NCI-H1417 (cell line): ENCODE measurements at regions not wholly inside any gene's neighbourhood (a gene's known extent, or its start where the extent isn't known, plus 50 kb on each side); places are given as distances from the start of the nearest gene placed in this dataset.
A peak's percentile ranks its signal among the peaks of the same experiment; 100 is the strongest.
"Not testable (repeated sequence)": the region's sequence is repeated elsewhere in the genome, so short reads cannot be mapped to it uniquely, and the experiment has no call there.

Experiments used
- DNase-seq, 3 experiments: peaks; one replicate each; lab custom pipeline; 2025; lab: John Stamatoyannopoulos, UW

DNA sequence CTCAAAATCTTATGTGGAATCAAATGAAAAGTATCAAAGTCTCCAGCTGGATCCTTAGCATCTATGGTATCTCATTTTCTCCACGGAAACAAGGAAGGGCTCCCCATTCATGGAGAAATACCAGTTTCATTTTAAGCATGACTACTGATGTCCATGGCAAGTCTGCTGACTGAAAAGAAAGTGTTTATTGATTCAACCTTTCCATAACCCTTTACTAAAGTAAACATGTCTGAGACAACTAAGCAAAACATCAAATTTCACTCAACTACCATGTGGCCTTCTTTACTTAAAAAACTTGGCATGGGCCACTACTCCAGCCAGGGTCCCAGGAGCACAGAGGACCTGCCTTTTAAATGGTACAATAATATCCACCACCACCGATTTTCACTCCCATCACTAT, 928.0 kb upstream of the SOX9 start:
- DNase-seq, result no peak

DNA sequence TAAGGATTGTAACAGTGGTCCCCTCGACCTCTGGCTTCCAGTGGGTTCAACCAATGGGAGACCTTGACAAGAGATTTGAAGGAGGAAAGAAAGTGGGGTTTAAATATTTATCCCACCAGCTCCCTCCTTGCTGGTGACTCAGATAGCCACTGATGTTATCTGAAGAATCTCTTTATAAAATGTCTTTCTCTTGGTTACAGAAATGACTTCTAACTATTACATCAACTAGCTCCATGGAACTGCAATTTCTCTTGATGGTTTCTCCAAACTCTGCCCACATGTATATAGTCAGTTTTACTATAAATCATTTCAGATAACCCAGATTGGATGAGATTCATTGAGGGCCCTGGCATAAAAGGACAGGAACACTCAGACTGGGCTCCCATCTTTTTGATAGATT, 920.2 kb upstream of the SOX9 start:
- DNase-seq, result no peak

GRCh38 chr17:71201639-71202038, 919.2 kb upstream of the SOX9 start:
- DNase-seq, result no peak

DNA sequence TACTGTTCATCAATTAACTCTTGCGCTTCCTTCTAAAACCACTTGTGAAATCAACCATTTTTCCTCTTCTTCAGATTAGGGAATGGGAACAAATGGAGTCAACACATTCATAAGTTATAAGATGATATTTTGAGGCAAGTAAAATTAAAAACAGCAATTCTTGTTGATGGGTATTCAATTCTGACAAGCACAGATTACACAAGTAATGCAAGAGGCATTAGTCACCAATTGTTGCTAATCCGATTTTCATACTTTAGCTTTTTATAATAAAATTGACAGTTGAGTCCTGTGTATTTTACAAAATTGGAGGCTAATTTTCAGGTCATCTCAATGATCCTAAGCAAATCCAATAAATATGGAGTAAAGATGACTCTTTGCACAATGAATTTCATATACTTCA, 918.4 kb upstream of the SOX9 start:
- DNase-seq, result no peak

DNA sequence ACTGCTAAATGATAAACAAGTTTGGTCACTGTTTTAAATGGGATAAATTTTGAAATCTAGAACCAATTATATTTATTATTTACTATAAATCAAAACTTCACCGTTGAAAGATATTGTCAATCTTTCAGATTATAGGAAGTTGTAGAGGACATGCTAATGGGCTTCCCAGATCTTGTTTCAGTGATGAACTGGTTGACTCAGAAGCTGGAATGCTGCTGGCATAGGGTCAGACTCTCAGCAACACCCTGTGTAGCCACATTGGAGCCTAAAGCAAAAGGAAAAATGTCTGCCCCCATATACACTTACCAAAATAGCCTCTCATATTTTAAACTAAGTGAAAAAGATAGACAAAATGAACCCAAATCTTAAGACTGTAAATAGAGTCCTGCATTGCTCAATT, 916.9 kb upstream of the SOX9 start:
- no peak for DNase-seq

DNA sequence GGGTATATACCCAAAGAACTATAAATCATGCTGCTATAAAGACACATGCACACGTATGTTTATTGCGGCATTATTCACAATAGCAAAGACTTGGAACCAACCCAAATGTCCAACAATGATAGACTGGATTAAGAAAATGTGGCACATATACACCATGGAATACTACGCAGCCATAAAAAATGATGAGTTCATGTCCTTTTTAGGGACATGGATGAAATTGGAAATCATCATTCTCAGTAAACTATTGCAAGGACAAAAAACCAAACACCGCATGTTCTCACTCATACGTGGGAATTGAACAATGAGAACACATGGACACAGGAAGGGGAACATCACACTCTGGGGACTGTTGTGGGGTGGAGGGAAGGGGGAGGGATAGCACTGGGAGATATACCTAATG, 914.9 kb upstream of the SOX9 start:
- not testable (repeated sequence) for DNase-seq

- no peak for DNase-seq
Observed at GRCh38 chr17:71208111-71208704, 912.6 kb upstream of the SOX9 start.

- DNase-seq, result no peak
Observed at GRCh38 chr17:71213936-71214335, 906.9 kb upstream of the SOX9 start.

DNA sequence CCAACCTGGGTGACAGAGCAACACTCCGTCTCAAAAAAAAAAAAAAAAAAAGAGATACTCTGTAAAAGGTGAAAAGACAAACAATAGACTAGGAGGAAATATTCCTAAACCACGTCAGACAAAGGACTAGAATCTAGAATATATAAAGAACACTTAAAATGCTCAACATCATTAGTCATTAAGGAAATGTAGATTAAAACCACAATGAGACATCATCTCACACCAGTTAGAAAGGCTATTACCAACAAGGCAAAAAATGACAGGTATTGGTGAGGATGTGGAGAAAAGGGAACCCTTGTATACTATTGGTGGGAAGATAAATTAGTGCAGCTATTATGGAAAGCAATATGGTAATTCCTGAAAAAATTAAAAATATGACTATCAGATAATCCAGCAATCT, 903.1 kb upstream of the SOX9 start:
- no peak for DNase-seq

DNA sequence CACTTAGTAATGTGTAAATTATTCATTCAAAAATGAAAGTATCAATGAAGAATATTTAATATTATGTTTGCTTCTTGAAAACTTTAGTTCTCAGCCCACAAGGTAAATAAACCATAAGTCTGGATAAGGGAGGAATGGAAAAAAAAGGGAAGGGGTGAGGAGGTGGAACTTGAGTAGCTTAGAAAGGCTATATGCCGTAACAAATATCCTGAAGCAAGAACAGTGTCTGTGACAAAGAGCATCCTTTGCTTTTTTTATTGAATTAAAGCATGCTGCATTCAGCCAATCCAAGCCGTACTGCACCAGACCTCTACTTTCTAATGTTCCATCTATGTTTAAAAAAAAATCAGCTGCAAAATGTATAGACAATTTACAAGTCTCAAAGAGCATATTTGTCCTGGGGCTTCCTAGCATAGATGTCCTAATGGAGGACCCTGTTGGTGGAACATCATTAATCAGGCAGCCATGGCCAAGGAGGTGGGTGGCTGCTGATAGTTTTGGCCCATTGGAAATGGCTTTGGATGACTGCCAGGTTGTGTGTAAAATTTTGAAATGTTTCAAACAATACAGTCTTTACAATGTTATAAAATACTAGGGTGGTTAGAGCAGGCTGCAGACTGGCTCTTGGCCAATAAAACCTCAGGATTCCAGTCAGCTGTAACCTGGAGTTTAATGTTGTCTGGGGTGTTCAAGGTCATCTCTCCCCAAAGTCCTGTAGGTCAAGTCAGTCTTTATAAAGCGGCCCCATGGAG, 895.8 kb upstream of the SOX9 start:
- peak in 2 of 3 experiments; percentile 42 to 86 for DNase-seq

DNA sequence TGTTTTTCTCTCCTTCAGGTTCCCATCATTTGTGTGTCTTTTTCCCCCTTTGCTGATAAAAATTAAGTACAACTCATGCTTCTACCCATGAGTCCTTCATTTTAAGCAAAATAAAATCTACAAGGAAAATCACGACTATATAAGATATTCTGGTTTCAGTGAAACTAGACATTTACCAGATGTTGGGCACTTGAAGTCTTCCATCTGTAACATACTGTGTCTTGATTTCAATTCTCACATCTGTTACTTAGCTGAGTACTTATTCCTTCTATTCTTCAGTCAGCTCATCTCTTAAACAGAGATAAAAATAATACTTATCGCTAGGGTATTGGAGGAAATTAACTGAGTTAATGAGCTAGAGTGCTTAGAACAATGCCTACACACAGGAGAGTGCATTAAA, 893.0 kb upstream of the SOX9 start:
- DNase-seq, result no peak

GRCh38 chr17:71229070-71229469, 891.8 kb upstream of the SOX9 start:
- no peak for DNase-seq

GRCh38 chr17:71232801-71233559, 887.8 kb upstream of the SOX9 start:
- no peak for DNase-seq

DNA sequence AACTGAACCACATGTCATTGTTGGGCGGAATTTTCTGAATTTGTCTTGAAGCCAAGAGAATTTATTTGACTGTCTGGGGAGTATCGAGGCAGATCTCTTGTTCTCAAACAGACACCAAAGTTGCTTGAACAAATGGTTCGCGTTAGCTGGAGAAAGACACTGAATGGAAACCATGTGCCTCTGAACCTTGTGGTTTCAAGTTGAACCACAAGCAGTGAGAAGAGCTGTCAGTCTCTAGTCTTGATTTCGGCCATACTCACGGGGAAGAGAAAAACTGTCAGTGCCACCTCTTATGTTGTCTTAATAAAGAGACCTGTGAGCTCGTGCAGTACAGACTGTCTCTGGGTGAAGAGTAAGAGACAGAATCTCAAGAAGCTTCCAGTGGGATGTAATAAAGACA, 886.5 kb upstream of the SOX9 start:
- DNase-seq, result no peak

DNA sequence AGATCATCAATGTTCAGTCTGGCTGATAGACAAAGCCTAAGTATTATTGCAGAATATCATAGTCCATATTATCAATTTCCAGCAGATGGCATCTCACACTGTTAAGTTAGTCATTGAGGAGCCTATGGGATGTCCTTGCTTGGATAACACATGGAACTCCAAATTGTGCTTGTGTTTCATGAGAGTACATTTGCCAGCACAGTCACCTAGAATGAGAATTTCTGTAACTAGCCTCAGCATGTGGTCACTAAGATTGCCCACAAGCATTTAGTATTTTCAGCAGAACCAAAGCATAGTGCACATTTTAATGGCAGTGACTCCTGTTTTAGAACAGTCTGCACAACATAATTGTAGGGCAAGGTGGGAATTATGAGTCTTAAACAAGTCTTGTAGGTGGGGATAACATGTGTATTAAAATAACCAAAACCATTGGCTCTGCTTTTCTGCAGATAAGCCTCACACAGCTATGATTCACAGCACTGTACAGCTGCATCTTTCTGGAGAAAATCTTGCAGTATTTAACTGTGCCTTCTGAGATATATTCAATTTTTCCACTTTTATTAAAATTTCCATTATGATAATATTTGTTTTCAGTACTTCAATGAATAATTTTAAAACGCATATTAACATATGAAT, 882.8 kb upstream of the SOX9 start:
- peak; percentile 6 to 69 (median 24) for DNase-seq

DNA sequence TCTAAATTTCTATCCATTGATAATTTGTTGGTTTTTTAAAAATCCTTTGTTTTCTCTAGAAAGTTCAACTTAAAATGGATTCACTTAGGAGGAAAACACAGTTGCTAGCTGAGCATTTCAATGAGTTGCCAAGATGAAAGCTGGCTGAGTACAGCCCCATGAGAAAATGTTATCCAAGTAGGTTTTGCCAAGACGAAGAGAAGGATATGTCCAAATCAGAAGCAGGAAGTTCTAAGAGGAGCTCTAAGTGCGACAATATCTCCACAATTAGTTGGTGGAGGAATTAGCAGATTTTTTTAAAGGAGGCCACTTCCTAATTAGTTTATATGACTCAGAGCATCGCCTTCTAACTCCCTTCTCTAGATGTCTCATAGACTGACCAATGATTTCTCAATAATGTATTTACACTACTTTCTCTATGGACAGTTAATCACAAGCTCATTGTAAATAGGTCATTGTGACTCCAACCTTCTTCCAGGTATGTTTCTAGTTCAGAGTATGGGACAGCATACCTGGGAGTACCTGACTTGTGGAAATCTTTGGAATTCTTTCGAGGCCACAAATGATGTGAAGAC, 873.3 kb upstream of the SOX9 start:
- DNase-seq, result no peak

DNA sequence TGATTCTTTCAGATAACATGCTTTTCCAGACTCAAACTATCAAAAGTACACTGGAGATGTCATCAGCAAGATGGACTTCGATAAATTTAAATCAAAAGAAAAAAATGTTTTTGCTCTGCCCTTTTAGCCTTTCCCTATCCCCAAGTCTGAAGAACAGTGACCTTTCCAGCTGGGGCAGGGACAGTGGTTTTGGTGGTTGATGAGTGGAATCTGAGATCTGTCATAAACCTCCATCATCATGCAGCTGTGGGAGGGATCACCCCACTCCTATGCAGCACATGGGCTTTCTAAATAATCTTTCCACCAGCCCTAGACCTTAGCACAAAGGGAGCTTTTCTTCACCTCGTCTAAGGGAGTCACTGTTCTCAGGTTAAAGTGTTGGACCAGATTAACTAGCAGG, 869.5 kb upstream of the SOX9 start:
- DNase-seq, result no peak

- DNase-seq, result no peak
Observed at GRCh38 chr17:71251951-71252350, 868.9 kb upstream of the SOX9 start.

- no peak for DNase-seq
Observed at GRCh38 chr17:71252436-71252835, 868.4 kb upstream of the SOX9 start.

DNA sequence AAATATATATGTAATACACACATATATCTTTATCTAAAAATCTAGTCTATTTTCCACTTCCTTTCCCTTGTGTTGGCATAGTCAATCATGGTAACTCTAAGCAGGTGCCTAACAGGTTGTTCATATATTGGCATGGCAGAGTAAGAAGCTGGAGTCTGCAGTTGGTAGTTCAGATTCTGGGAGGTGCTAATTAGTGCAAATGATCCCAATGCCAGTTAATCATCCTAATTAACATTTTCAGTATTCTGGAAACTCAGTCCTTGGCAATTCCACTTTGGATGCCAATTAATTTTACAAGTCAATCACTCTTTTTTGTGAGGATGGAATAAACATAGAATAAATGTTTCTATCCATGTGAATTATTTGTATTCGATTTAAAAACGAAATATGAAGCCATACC, 863.7 kb upstream of the SOX9 start:
- DNase-seq, result no peak

GRCh38 chr17:71260366-71260940, 860.4 kb upstream of the SOX9 start:
- peak in 2 of 3 experiments; percentile 70 to 87 for DNase-seq

DNA sequence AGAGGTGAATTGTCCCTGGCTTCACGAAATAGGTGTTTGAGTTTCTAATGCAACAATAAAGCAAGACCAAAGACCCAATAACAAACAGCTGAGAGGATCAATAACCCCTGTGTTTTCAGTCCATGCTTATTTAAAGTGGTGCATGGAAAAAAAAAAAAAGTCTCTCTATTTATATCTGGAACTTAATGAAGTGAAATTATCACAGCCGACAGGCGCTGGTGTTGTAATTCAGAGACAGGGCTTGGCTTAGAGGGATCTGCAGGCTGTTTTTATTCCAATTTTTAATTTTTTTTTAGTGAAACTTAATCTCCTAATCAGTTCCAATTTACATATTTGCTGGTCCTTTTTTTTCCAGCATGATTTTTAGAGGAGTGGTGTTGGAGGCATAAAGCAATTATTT, 858.2 kb upstream of the SOX9 start:
- peak in 1 of 3 experiments; percentile 8 for DNase-seq
